ENCODE measurements at regions not wholly inside any gene's neighbourhood (a gene's known extent, or its start where the extent isn't known, plus 50 kb on each side); places are given as distances from the start of the nearest gene placed in this dataset.

- Histone ChIP-seq H3K27ac (ENCODE audit: low read depth, low read length) (no peak overlapping the region), H3K4me3 (ENCODE audit: low read length in 2 of 2) (no peak overlapping the region), H3K36me3 (ENCODE audit: insufficient read depth, low read length) (no peaks in the 10 kb centered on the region), H3K9me3 (ENCODE audit: control insufficient read depth in 1 of 2, low read length in 2 of 2) (no peaks in the 10 kb centered on the region), H3K27me3 (ENCODE audit: insufficient read depth, low read length) (no peaks in the 10 kb centered on the region), H3K4me1 (ENCODE audit: insufficient read depth, low read length) (no peaks in the 10 kb centered on the region)
- H3K36me3 Mint-ChIP-seq: no peaks in the 10 kb centered on the region
- ChIA-PET POLR2A (ENCODE audit: partially characterized antibody) (no interaction called here), CTCF (ENCODE audit: partially characterized antibody) (no interaction called here)
- intact Hi-C loops (cut with micrococcal nuclease): no loop called here
- H3K9me3 Mint-ChIP-seq: peaks cover 0 to 2% (median 0%) of the 10 kb centered on the region in 8 donors
- peaks cover 14 to 18% of the 10 kb centered on the region in 2 donors for H3K27me3 Mint-ChIP-seq
- DNase-seq: no peak
- H3K4me3 Mint-ChIP-seq: peak overlapping the region in 1 of 8 donors; percentile 57
- peak overlapping the region in 1 of 7 donors; percentile 78 for H3K27ac Mint-ChIP-seq
- peaks cover 0 to 6% (median 1%) of the 10 kb centered on the region in 4 donors for H3K4me1 Mint-ChIP-seq
Measured at GRCh38 chr3:72176537-72177041, 391.6 kb upstream of the PROK2 start.

- Mint-ChIP-seq H3K27me3 (peaks cover 14 to 18% of the 10 kb centered on the region in 2 donors), H3K4me3 (no peak overlapping the region), H3K27ac (no peak overlapping the region), H3K4me1 (peaks cover 0 to 6% (median 1%) of the 10 kb centered on the region in 4 donors), H3K36me3 (no peaks in the 10 kb centered on the region), H3K9me3 (peaks cover 0 to 1% (median 0%) of the 10 kb centered on the region in 8 donors)
- Histone ChIP-seq H3K27ac (ENCODE audit: low read depth, low read length) (no peak overlapping the region), H3K36me3 (ENCODE audit: insufficient read depth, low read length) (no peaks in the 10 kb centered on the region), H3K4me1 (ENCODE audit: insufficient read depth, low read length) (no peaks in the 10 kb centered on the region), H3K4me3 (ENCODE audit: low read length in 2 of 2) (no peak overlapping the region), H3K9me3 (ENCODE audit: control insufficient read depth in 1 of 2, low read length in 2 of 2) (no peaks in the 10 kb centered on the region), H3K27me3 (ENCODE audit: insufficient read depth, low read length) (no peaks in the 10 kb centered on the region)
- CTCF ChIA-PET (ENCODE audit: partially characterized antibody): no interaction called here
- no peak for DNase-seq
- POLR2A ChIA-PET (ENCODE audit: partially characterized antibody): no interaction called here
- intact Hi-C loops (cut with micrococcal nuclease): no loop called here
Measured at GRCh38 chr3:72175296-72175858, 390.4 kb upstream of the PROK2 start.

- Histone ChIP-seq H3K9me3 (ENCODE audit: control insufficient read depth in 1 of 2, low read length in 2 of 2) (no peaks in the 10 kb centered on the region), H3K36me3 (ENCODE audit: insufficient read depth, low read length) (no peaks in the 10 kb centered on the region), H3K4me1 (ENCODE audit: insufficient read depth, low read length) (no peaks in the 10 kb centered on the region), H3K27me3 (ENCODE audit: insufficient read depth, low read length) (no peaks in the 10 kb centered on the region), H3K4me3 (ENCODE audit: low read length in 2 of 2) (no peak overlapping the region), H3K27ac (ENCODE audit: low read depth, low read length) (no peak overlapping the region)
- CTCF ChIA-PET (ENCODE audit: partially characterized antibody): no interaction called here
- Mint-ChIP-seq H3K27ac (no peak overlapping the region), H3K36me3 (no peaks in the 10 kb centered on the region), H3K9me3 (no peaks in the 10 kb centered on the region), H3K4me1 (peaks cover 0 to 6% (median 1%) of the 10 kb centered on the region in 4 donors), H3K4me3 (no peak overlapping the region), H3K27me3 (peaks cover 14 to 18% of the 10 kb centered on the region in 2 donors)
- no peak for DNase-seq
- intact Hi-C loops (cut with micrococcal nuclease): no loop called here
- POLR2A ChIA-PET (ENCODE audit: partially characterized antibody): no interaction called here
Measured at GRCh38 chr3:72174890-72175289, 389.9 kb upstream of the PROK2 start.

- Histone ChIP-seq H3K27ac (ENCODE audit: low read depth, low read length) (no peak overlapping the region), H3K4me3 (ENCODE audit: low read length in 2 of 2) (no peak overlapping the region), H3K9me3 (ENCODE audit: control insufficient read depth in 1 of 2, low read length in 2 of 2) (no peaks in the 10 kb centered on the region), H3K4me1 (ENCODE audit: insufficient read depth, low read length) (no peaks in the 10 kb centered on the region), H3K27me3 (ENCODE audit: insufficient read depth, low read length) (no peaks in the 10 kb centered on the region), H3K36me3 (ENCODE audit: insufficient read depth, low read length) (no peaks in the 10 kb centered on the region)
- no peaks in the 10 kb centered on the region for H3K9me3 Mint-ChIP-seq
- H3K27me3 Mint-ChIP-seq: peaks cover 12 to 18% of the 10 kb centered on the region in 2 donors
- no peaks in the 10 kb centered on the region for H3K36me3 Mint-ChIP-seq
- H3K27ac Mint-ChIP-seq: peak overlapping the region in 1 of 7 donors; percentile 19
- DNase-seq: no peak
- peaks cover 0 to 6% (median 1%) of the 10 kb centered on the region in 4 donors for H3K4me1 Mint-ChIP-seq
- CTCF ChIA-PET (ENCODE audit: partially characterized antibody): interaction anchor here (0.7 kb wide), 1 partner anchor 25 kb away, joined by 3 read pairs; no protein-coding TSS in a partner anchor
- no peak overlapping the region for H3K4me3 Mint-ChIP-seq
- intact Hi-C loops (cut with micrococcal nuclease): no loop called here
- POLR2A ChIA-PET (ENCODE audit: partially characterized antibody): no interaction called here
Measured at GRCh38 chr3:72174040-72174439, 389.1 kb upstream of the PROK2 start.

- Histone ChIP-seq H3K36me3 (ENCODE audit: insufficient read depth, low read length) (no peaks in the 10 kb centered on the region), H3K27me3 (ENCODE audit: insufficient read depth, low read length) (no peaks in the 10 kb centered on the region), H3K4me1 (ENCODE audit: insufficient read depth, low read length) (no peaks in the 10 kb centered on the region), H3K9me3 (ENCODE audit: control insufficient read depth in 1 of 2, low read length in 2 of 2) (no peaks in the 10 kb centered on the region), H3K27ac (ENCODE audit: low read depth, low read length) (no peak overlapping the region), H3K4me3 (ENCODE audit: low read length in 2 of 2) (no peak overlapping the region)
- CTCF ChIA-PET (ENCODE audit: partially characterized antibody): no interaction called here
- no peaks in the 10 kb centered on the region for H3K36me3 Mint-ChIP-seq
- no peak for DNase-seq
- no peak overlapping the region for H3K4me3 Mint-ChIP-seq
- intact Hi-C loops (cut with micrococcal nuclease): no loop called here
- no peak overlapping the region for H3K27ac Mint-ChIP-seq
- peaks cover 6 to 18% of the 10 kb centered on the region in 2 donors for H3K27me3 Mint-ChIP-seq
- POLR2A ChIA-PET (ENCODE audit: partially characterized antibody): no interaction called here
- H3K4me1 Mint-ChIP-seq: peaks cover 0 to 6% (median 0%) of the 10 kb centered on the region in 4 donors
- no peaks in the 10 kb centered on the region for H3K9me3 Mint-ChIP-seq
Measured at GRCh38 chr3:72171946-72172345, 387.0 kb upstream of the PROK2 start.

GRCh38 chr3:72171463-72171881 lies 386.5 kb upstream of the PROK2 start:
- ChIA-PET CTCF (ENCODE audit: partially characterized antibody) (no interaction called here), POLR2A (ENCODE audit: partially characterized antibody) (no interaction called here)
- no peak for DNase-seq
- H3K4me3 Mint-ChIP-seq: no peak overlapping the region
- H3K27me3 ChIP-seq (ENCODE audit: insufficient read depth, low read length): no peaks in the 10 kb centered on the region
- no peak overlapping the region for H3K27ac ChIP-seq (ENCODE audit: low read depth, low read length)
- H3K27me3 Mint-ChIP-seq: peaks cover 4 to 16% of the 10 kb centered on the region in 2 donors
- H3K4me3 ChIP-seq (ENCODE audit: low read length in 2 of 2): no peak overlapping the region
- H3K9me3 Mint-ChIP-seq: no peaks in the 10 kb centered on the region
- H3K9me3 ChIP-seq (ENCODE audit: control insufficient read depth in 1 of 2, low read length in 2 of 2): no peaks in the 10 kb centered on the region
- H3K27ac Mint-ChIP-seq: no peak overlapping the region
- intact Hi-C loops (cut with micrococcal nuclease): no loop called here
- H3K4me1 Mint-ChIP-seq: peaks cover 0 to 2% (median 0%) of the 10 kb centered on the region in 4 donors
- H3K4me1 ChIP-seq (ENCODE audit: insufficient read depth, low read length): no peaks in the 10 kb centered on the region
- H3K36me3 Mint-ChIP-seq: no peaks in the 10 kb centered on the region
- H3K36me3 ChIP-seq (ENCODE audit: insufficient read depth, low read length): no peaks in the 10 kb centered on the region

- H3K36me3 Mint-ChIP-seq: no peaks in the 10 kb centered on the region
- no peaks in the 10 kb centered on the region for H3K4me1 Mint-ChIP-seq
- no peak overlapping the region for H3K27ac ChIP-seq (ENCODE audit: low read depth, low read length)
- intact Hi-C loops (cut with micrococcal nuclease): no loop called here
- H3K4me3 ChIP-seq (ENCODE audit: low read length in 2 of 2): no peak overlapping the region
- no peak overlapping the region for H3K27ac Mint-ChIP-seq
- H3K4me3 Mint-ChIP-seq: no peak overlapping the region
- no peaks in the 10 kb centered on the region for H3K36me3 ChIP-seq (ENCODE audit: insufficient read depth, low read length)
- H3K4me1 ChIP-seq (ENCODE audit: insufficient read depth, low read length): no peaks in the 10 kb centered on the region
- H3K27me3 Mint-ChIP-seq: peaks cover 0 to 6% of the 10 kb centered on the region in 2 donors
- no peak for DNase-seq
- ChIA-PET POLR2A (ENCODE audit: partially characterized antibody) (no interaction called here), CTCF (ENCODE audit: partially characterized antibody) (no interaction called here)
- H3K9me3 ChIP-seq (ENCODE audit: control insufficient read depth in 1 of 2, low read length in 2 of 2): no peaks in the 10 kb centered on the region
- no peaks in the 10 kb centered on the region for H3K27me3 ChIP-seq (ENCODE audit: insufficient read depth, low read length)
- H3K9me3 Mint-ChIP-seq: no peaks in the 10 kb centered on the region
Measured at GRCh38 chr3:72169561-72170472, 384.9 kb upstream of the PROK2 start.

Measured in CD4-positive, alpha-beta memory T cell (primary cell).